ENCODE measurements at regions not wholly inside any gene's neighbourhood (a gene's known extent, or its start where the extent isn't known, plus 50 kb on each side); places are given as distances from the start of the nearest gene placed in this dataset.

GRCh38 chr6:148223424-148223842 is 119.2 kb upstream of the SASH1 start:
- Mint-ChIP-seq H3K36me3 (ENCODE audit: low read depth) (no peaks in the 10 kb centered on the region), H3K9me3 (no peaks in the 10 kb centered on the region), H3K4me1 (no peaks in the 10 kb centered on the region), H3K27me3 (peaks cover 42% of the 10 kb centered on the region), H3K4me3 (no peak overlapping the region), H3K27ac (no peak overlapping the region)
- ChIA-PET CTCF (no interaction called here), POLR2A (no interaction called here)
- DNase-seq: no peak

DNA sequence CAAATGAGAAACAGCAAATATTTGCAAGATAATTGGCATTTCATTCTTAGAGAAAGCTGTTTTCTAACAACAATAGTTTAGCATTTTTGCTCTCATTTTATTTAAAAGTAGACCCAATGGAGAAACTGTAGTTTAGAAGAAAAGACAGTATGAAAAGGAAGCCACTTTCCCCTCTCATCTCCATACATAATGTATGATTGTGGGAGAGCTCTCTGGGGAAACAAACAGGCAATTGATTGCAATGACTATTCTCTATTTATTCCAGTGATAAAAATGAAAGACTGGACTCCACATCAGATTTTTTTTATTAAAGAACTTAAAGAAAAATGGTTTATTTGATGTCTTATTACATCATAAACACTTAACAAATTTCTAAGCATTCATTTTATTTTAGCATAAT is 116.8 kb upstream of the SASH1 start:
- H3K4me3 Mint-ChIP-seq: no peak overlapping the region
- peaks cover 34% of the 10 kb centered on the region for H3K27me3 Mint-ChIP-seq
- H3K9me3 Mint-ChIP-seq: no peaks in the 10 kb centered on the region
- H3K4me1 Mint-ChIP-seq: no peaks in the 10 kb centered on the region
- no peaks in the 10 kb centered on the region for H3K36me3 Mint-ChIP-seq (ENCODE audit: low read depth)
- H3K27ac Mint-ChIP-seq: no peak overlapping the region
- POLR2A ChIA-PET: no interaction called here
- CTCF ChIA-PET: interaction anchor here (0.6 kb wide), 1 partner anchor 10 kb away, joined by 3 read pairs; no protein-coding TSS in a partner anchor
- DNase-seq: no peak

- Mint-ChIP-seq H3K36me3 (ENCODE audit: low read depth) (no peaks in the 10 kb centered on the region), H3K27me3 (peaks cover 35% of the 10 kb centered on the region), H3K9me3 (no peaks in the 10 kb centered on the region), H3K4me1 (no peaks in the 10 kb centered on the region), H3K4me3 (no peak overlapping the region), H3K27ac (no peak overlapping the region)
- no peak for DNase-seq
- CTCF ChIA-PET: no interaction called here
- POLR2A ChIA-PET: no interaction called here
Observed at GRCh38 chr6:148226284-148226683, 116.4 kb upstream of the SASH1 start.

DNA sequence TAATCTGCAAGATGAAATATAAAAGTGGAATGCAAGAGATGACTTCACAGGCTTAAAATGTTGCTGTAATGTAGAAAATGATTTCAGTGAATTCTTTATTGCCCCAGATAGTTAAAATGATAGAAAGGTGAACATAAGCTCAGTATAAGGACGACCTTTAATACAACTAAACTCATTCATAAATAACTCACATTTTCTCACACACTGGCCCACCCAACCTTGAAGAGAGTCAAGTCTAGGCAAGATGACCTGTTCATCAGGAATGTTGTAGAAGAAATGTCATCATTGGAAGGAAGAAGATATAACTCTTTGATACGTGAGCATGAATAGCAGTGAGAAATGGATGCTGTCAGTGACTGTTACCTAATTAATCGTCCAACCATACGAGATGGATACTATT is 111.1 kb upstream of the SASH1 start:
- ChIA-PET POLR2A (no interaction called here), CTCF (no interaction called here)
- peaks cover 21% of the 10 kb centered on the region for H3K27me3 Mint-ChIP-seq
- no peaks in the 10 kb centered on the region for H3K4me1 Mint-ChIP-seq
- no peaks in the 10 kb centered on the region for H3K9me3 Mint-ChIP-seq
- H3K4me3 Mint-ChIP-seq: no peak overlapping the region
- no peaks in the 10 kb centered on the region for H3K36me3 Mint-ChIP-seq (ENCODE audit: low read depth)
- DNase-seq: no peak
- no peak overlapping the region for H3K27ac Mint-ChIP-seq

GRCh38 chr6:148235446-148235845 is 107.2 kb upstream of the SASH1 start:
- Mint-ChIP-seq H3K4me3 (no peak overlapping the region), H3K27ac (no peak overlapping the region), H3K36me3 (ENCODE audit: low read depth) (no peaks in the 10 kb centered on the region), H3K4me1 (no peaks in the 10 kb centered on the region), H3K27me3 (peaks cover 21% of the 10 kb centered on the region), H3K9me3 (no peaks in the 10 kb centered on the region)
- CTCF ChIA-PET: interaction anchor here (0.5 kb wide), 1 partner anchor 1156 kb away, joined by 3 read pairs; no protein-coding TSS in a partner anchor
- no peak for DNase-seq
- POLR2A ChIA-PET: no interaction called here

DNA sequence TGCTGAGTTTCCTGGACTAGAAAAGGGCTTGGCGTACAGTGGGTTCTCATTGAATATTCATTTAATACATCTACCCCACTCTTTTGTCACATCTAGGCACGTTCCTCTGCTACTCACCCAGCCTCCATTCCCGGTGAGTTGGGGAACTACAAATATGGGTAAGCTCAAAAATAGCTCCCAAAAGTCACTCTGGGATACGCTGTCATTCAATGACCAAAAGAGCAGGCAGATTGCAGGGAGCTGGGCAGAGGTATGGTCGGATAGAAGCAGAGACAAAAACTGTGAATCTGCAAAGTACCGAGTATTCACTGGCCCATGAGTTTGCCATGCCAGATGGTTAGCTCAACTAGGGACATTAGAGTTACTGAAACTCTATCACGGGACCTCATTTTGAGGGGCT is 103.9 kb upstream of the SASH1 start:
- H3K4me1 Mint-ChIP-seq: no peaks in the 10 kb centered on the region
- H3K4me3 Mint-ChIP-seq: no peak overlapping the region
- ChIA-PET CTCF (no interaction called here), POLR2A (no interaction called here)
- no peak overlapping the region for H3K27ac Mint-ChIP-seq
- DNase-seq: no peak
- H3K9me3 Mint-ChIP-seq: no peaks in the 10 kb centered on the region
- no peaks in the 10 kb centered on the region for H3K36me3 Mint-ChIP-seq (ENCODE audit: low read depth)
- peaks cover 16% of the 10 kb centered on the region for H3K27me3 Mint-ChIP-seq

- ChIA-PET CTCF (no interaction called here), POLR2A (no interaction called here)
- Mint-ChIP-seq H3K27ac (no peak overlapping the region), H3K4me1 (no peaks in the 10 kb centered on the region), H3K27me3 (peaks cover 16% of the 10 kb centered on the region), H3K4me3 (no peak overlapping the region), H3K9me3 (no peaks in the 10 kb centered on the region), H3K36me3 (ENCODE audit: low read depth) (no peaks in the 10 kb centered on the region)
- no peak for DNase-seq
Observed at GRCh38 chr6:148239215-148239614, 103.4 kb upstream of the SASH1 start.

DNA sequence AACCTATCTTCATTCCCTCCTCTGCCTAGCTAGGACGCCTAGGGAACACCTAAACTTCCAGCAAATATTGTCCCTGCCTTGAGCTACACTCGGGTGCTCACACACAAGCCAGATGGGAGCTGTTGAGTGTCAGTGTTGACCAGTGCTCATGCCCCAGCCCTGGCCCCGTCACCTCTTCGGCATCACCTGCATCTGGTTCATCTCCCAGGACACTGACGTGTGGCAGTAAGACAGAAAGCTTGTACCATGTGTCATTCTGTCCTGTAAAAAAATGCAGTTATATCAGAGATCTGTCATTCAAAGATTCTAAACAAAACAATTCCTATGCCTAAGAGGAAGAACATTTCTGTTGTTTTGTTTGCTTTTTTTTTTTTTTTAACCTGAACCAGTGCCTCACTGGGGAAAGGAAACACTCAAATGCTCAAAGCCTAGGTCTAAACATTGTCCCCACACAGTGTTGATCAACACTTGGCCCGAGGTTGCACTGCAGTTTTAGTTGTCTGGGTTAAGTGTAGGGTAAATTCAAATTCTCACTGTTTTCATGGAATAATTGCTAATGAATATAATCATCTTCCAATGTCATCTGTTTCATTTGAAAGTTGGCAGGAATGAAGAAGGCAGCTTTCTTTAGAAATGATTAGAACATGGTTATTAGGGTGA is 102.7 kb upstream of the SASH1 start:
- Mint-ChIP-seq H3K27ac (no peak overlapping the region), H3K27me3 (peaks cover 16% of the 10 kb centered on the region), H3K4me1 (no peaks in the 10 kb centered on the region), H3K36me3 (ENCODE audit: low read depth) (no peaks in the 10 kb centered on the region), H3K9me3 (no peaks in the 10 kb centered on the region), H3K4me3 (no peak overlapping the region)
- ChIA-PET POLR2A (no interaction called here), CTCF (no interaction called here)
- DNase-seq: no peak

GRCh38 chr6:148240461-148240840 is 102.2 kb upstream of the SASH1 start:
- Mint-ChIP-seq H3K9me3 (no peaks in the 10 kb centered on the region), H3K4me1 (no peaks in the 10 kb centered on the region), H3K4me3 (no peak overlapping the region), H3K27me3 (peaks cover 21% of the 10 kb centered on the region), H3K36me3 (ENCODE audit: low read depth) (no peaks in the 10 kb centered on the region), H3K27ac (no peak overlapping the region)
- DNase-seq: no peak
- CTCF ChIA-PET: no interaction called here
- POLR2A ChIA-PET: no interaction called here

- ChIA-PET CTCF (no interaction called here), POLR2A (no interaction called here)
- no peak for DNase-seq
- no peak overlapping the region for H3K27ac Mint-ChIP-seq
- no peak overlapping the region for H3K4me3 Mint-ChIP-seq
- H3K36me3 Mint-ChIP-seq (ENCODE audit: low read depth): no peaks in the 10 kb centered on the region
- no peaks in the 10 kb centered on the region for H3K9me3 Mint-ChIP-seq
- no peaks in the 10 kb centered on the region for H3K4me1 Mint-ChIP-seq
- H3K27me3 Mint-ChIP-seq: peaks cover 22% of the 10 kb centered on the region
Observed at GRCh38 chr6:148240861-148241477, 101.7 kb upstream of the SASH1 start.

DNA sequence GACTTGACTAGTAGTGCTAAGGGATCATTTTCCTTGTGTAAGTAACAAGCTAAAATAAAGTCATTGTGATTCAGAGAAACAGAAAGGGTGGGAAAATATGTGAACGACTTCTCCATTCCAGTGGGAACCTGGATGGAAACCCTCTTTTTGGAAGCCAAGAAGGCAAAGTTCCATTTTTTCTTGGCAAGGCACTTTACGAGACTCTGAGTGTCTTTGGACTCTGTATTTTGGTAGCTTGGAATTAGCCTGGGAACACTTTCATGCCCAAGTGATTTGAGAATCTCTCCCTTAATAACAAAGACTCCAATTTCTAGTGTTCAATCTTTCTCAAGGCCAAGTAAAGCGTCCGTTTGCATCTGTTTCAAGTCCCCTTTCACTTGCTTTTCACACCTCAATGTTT is 100.5 kb upstream of the SASH1 start:
- CTCF ChIA-PET: no interaction called here
- POLR2A ChIA-PET: no interaction called here
- Mint-ChIP-seq H3K4me1 (no peaks in the 10 kb centered on the region), H3K36me3 (ENCODE audit: low read depth) (no peaks in the 10 kb centered on the region), H3K27me3 (peaks cover 31% of the 10 kb centered on the region), H3K4me3 (no peak overlapping the region), H3K27ac (no peak overlapping the region), H3K9me3 (no peaks in the 10 kb centered on the region)
- no peak for DNase-seq

- CTCF ChIA-PET: no interaction called here
- peaks cover 32% of the 10 kb centered on the region for H3K27me3 Mint-ChIP-seq
- H3K36me3 Mint-ChIP-seq (ENCODE audit: low read depth): no peaks in the 10 kb centered on the region
- H3K4me1 Mint-ChIP-seq: no peaks in the 10 kb centered on the region
- POLR2A ChIA-PET: no interaction called here
- no peak overlapping the region for H3K4me3 Mint-ChIP-seq
- no peak for DNase-seq
- H3K9me3 Mint-ChIP-seq: no peaks in the 10 kb centered on the region
- no peak overlapping the region for H3K27ac Mint-ChIP-seq
Observed at GRCh38 chr6:148244217-148244935, 98.3 kb upstream of the SASH1 start.

DNA sequence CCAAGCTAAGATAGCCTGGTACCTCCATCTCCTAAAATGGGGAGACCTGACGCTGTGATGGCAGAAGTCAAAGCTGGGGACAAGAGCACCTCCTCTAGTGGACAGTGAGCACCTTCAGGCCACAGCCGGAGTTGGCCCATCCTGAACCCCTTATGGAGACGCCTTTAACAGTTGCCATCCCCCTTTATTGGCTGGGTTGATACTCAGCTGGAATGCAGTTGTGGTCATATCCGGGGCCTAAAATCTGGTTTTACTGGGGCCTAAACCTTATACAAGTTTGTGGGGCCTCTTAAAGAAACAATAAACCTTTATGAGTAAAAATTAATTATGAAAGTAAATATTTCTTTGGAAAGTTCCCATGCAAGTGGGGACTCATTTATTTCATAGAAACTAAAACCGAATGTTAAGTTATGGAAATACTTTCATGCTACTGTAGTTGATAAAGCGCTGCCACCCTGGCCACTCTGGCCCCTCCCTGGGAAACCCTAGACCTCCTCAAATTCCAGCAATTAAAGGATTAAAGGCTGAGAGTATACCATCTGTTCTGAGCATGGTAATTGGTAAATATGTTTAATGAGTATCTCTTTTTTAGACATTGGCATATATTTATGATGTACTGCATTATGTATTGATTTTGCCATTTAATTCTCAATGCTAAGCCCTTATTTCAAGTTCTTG is 95.1 kb upstream of the SASH1 start:
- Mint-ChIP-seq H3K27ac (no peak overlapping the region), H3K27me3 (peaks cover 27% of the 10 kb centered on the region), H3K9me3 (no peaks in the 10 kb centered on the region), H3K4me1 (no peaks in the 10 kb centered on the region), H3K4me3 (no peak overlapping the region), H3K36me3 (ENCODE audit: low read depth) (no peaks in the 10 kb centered on the region)
- ChIA-PET POLR2A (no interaction called here), CTCF (no interaction called here)
- DNase-seq: no peak
